ENCODE measurements at regions not wholly inside any gene's neighbourhood (a gene's known extent, or its start where the extent isn't known, plus 50 kb on each side); places are given as distances from the start of the nearest gene placed in this dataset.
"Not testable (repeated sequence)": the region's sequence is repeated elsewhere in the genome, so short reads cannot be mapped to it uniquely, and the experiment has no call there.

- TF ChIP-seq POLR2A (IDR thresholded peaks at IDR 0.05; ENCODE audit: extremely low read depth, insufficient read length); CTCF (IDR thresholded peaks at IDR 0.05; ENCODE audit: low read depth, low read length); MAX (IDR thresholded peaks at IDR 0.05; ENCODE audit: low read depth, low read length): not testable (repeated sequence)
These were observed 169.1 kb upstream of the PRKX start for GRCh38 chrX:3882553-3882920.
